ENCODE measurements at regions not wholly inside any gene's neighbourhood (a gene's known extent, or its start where the extent isn't known, plus 50 kb on each side); places are given as distances from the start of the nearest gene placed in this dataset.

GRCh38 chr10:131033166-131034085, 278.1 kb downstream of the TCERG1L start:
- Histone ChIP-seq H3K36me3 (ENCODE audit: control insufficient read depth, insufficient read depth, low read length) (no peaks in the 10 kb centered on the region), H3K27me3 (ENCODE audit: control insufficient read depth, insufficient read depth, low read length) (no peaks in the 10 kb centered on the region), H3K4me3 (ENCODE audit: low read depth, low read length) (no peak overlapping the region)
- TF ChIP-seq, protein P1, sequence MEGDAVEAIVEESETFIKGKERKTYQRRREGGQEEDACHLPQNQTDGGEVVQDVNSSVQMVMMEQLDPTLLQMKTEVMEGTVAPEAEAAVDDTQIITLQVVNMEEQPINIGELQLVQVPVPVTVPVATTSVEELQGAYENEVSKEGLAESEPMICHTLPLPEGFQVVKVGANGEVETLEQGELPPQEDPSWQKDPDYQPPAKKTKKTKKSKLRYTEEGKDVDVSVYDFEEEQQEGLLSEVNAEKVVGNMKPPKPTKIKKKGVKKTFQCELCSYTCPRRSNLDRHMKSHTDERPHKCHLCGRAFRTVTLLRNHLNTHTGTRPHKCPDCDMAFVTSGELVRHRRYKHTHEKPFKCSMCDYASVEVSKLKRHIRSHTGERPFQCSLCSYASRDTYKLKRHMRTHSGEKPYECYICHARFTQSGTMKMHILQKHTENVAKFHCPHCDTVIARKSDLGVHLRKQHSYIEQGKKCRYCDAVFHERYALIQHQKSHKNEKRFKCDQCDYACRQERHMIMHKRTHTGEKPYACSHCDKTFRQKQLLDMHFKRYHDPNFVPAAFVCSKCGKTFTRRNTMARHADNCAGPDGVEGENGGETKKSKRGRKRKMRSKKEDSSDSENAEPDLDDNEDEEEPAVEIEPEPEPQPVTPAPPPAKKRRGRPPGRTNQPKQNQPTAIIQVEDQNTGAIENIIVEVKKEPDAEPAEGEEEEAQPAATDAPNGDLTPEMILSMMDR (IDR thresholded peaks at IDR 0.05; ENCODE audit: insufficient read depth, low read length, severe bottlenecking) = no peak
- FAIRE-seq = no peak
- DNase-seq (ENCODE audit: low read depth) = no peak

GRCh38 chr10:131034451-131034850, 277.1 kb downstream of the TCERG1L start:
- DNase-seq (ENCODE audit: low read depth) = no peak
- TF ChIP-seq, protein P1 (IDR thresholded peaks at IDR 0.05; ENCODE audit: insufficient read depth, low read length, severe bottlenecking) = no peak
- H3K36me3 ChIP-seq (ENCODE audit: control insufficient read depth, insufficient read depth, low read length) = no peaks in the 10 kb centered on the region
- no peak overlapping the region for H3K4me3 ChIP-seq (ENCODE audit: low read depth, low read length)
- FAIRE-seq = no peak
- no peaks in the 10 kb centered on the region for H3K27me3 ChIP-seq (ENCODE audit: control insufficient read depth, insufficient read depth, low read length)

GRCh38 chr10:131035779-131036178, 275.7 kb downstream of the TCERG1L start:
- no peak for DNase-seq (ENCODE audit: low read depth)
- Histone ChIP-seq H3K4me3 (ENCODE audit: low read depth, low read length) (no peak overlapping the region), H3K36me3 (ENCODE audit: control insufficient read depth, insufficient read depth, low read length) (no peaks in the 10 kb centered on the region), H3K27me3 (ENCODE audit: control insufficient read depth, insufficient read depth, low read length) (no peaks in the 10 kb centered on the region)
- TF ChIP-seq, protein P1 (IDR thresholded peaks at IDR 0.05; ENCODE audit: insufficient read depth, low read length, severe bottlenecking) = no peak
- no peak for FAIRE-seq

DNA sequence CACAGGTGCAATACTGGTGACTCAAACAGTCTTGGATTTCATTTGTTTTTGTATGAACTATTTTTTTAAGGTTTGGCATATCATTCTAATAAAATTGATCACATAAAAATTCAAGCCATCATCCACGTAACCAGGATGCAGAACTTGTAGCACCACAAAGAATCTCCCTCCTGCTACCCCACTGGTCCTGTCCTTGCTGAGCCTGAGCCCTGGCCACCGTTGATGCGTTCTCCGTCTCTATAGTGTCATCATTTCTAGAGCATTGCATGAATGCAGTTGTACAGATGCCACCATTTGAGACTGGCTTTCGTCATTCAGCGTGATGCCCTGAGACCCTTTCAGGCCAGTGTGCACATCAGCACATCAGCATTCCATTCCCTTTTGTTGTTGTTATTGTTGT, 273.5 kb downstream of the TCERG1L start:
- H3K36me3 ChIP-seq (ENCODE audit: control insufficient read depth, insufficient read depth, low read length) = no peaks in the 10 kb centered on the region
- no peaks in the 10 kb centered on the region for H3K27me3 ChIP-seq (ENCODE audit: control insufficient read depth, insufficient read depth, low read length)
- DNase-seq (ENCODE audit: low read depth) = no peak
- FAIRE-seq = no peak
- H3K4me3 ChIP-seq (ENCODE audit: low read depth, low read length) = no peak overlapping the region
- TF ChIP-seq, protein P1 (IDR thresholded peaks at IDR 0.05; ENCODE audit: insufficient read depth, low read length, severe bottlenecking) = no peak

DNA sequence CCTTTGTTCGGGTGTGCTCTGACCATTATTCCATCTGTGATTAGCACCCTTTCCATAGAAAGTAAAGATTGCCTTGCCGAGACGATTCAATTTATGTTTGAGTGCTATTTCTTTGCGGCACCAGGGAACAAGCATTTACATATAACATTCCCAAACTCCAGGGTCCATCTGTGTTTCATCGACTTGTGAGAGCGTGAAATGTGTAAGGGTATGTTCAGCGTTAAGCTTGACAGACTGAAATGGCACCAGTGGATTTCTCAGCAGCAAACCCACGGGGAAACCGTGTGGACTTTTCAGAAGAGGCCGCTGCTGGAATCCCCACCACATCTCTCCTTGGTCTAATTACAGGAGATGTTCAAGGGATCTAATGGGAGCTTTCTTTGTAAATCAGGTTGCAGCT, 270.5 kb downstream of the TCERG1L start:
- TF ChIP-seq, protein P1 (IDR thresholded peaks at IDR 0.05; ENCODE audit: insufficient read depth, low read length, severe bottlenecking) = no peak
- DNase-seq (ENCODE audit: low read depth) = no peak
- no peak for FAIRE-seq

More for the DNA sequence above, 270.5 kb downstream of the TCERG1L start:
- H3K36me3 ChIP-seq (ENCODE audit: control insufficient read depth, insufficient read depth, low read length) = no peaks in the 10 kb centered on the region
- no peak overlapping the region for H3K4me3 ChIP-seq (ENCODE audit: low read depth, low read length)
- H3K27me3 ChIP-seq (ENCODE audit: control insufficient read depth, insufficient read depth, low read length) = no peaks in the 10 kb centered on the region

All from bronchial epithelial cell (primary cell).